ENCODE measurements at regions not wholly inside any gene's neighbourhood (a gene's known extent, or its start where the extent isn't known, plus 50 kb on each side); places are given as distances from the start of the nearest gene placed in this dataset.

- no peak for DNase-seq
- Histone ChIP-seq H3K9me3 (no peaks in the 10 kb centered on the region), H3K36me3 (no peaks in the 10 kb centered on the region), H3K4me1 (no peaks in the 10 kb centered on the region), H3K4me3 (no peak overlapping the region), H3K27me3 (no peaks in the 10 kb centered on the region), H3K27ac (no peak overlapping the region)
- TF ChIP-seq CTCF (IDR thresholded peaks at IDR 0.05) (no peak), POLR2A (IDR thresholded peaks at IDR 0.05) (no peak)
- intact Hi-C loops (cut with DNase I) = no loop called here
- 83% methylated on average over 1 of the region's 1 CpG for WGBS (ENCODE audit: insufficient coverage, low coverage, low lambda C conversion rate, missing lambda C conversion rate)
- no peak for ATAC-seq
Measured at GRCh38 chr5:62686692-62687091, 108.1 kb downstream of the LRRC70 start.

GRCh38 chr5:62685221-62685620 is 106.6 kb downstream of the LRRC70 start:
- no peak for DNase-seq
- intact Hi-C loops (cut with DNase I) = no loop called here

GRCh38 chr5:62684310-62684709 is 105.7 kb downstream of the LRRC70 start:
- Histone ChIP-seq H3K4me1 (no peaks in the 10 kb centered on the region), H3K9me3 (no peaks in the 10 kb centered on the region), H3K4me3 (no peak overlapping the region), H3K27me3 (no peaks in the 10 kb centered on the region), H3K27ac (no peak overlapping the region), H3K36me3 (no peaks in the 10 kb centered on the region)
- no peak for ATAC-seq
- intact Hi-C loops (cut with DNase I) = no loop called here
- no peak for DNase-seq
- WGBS (ENCODE audit: insufficient coverage, low coverage, low lambda C conversion rate, missing lambda C conversion rate) = 90% methylated on average over 1 of the region's 1 CpG
- TF ChIP-seq POLR2A (IDR thresholded peaks at IDR 0.05) (no peak), CTCF (IDR thresholded peaks at IDR 0.05) (no peak)

More at GRCh38 chr5:62685221-62685620, 106.6 kb downstream of the LRRC70 start:
- no peak overlapping the region for H3K4me3 ChIP-seq
- no peaks in the 10 kb centered on the region for H3K4me1 ChIP-seq
- H3K9me3 ChIP-seq = no peaks in the 10 kb centered on the region
- no peak overlapping the region for H3K27ac ChIP-seq
- TF ChIP-seq CTCF (IDR thresholded peaks at IDR 0.05) (no peak), POLR2A (IDR thresholded peaks at IDR 0.05) (no peak)
- H3K27me3 ChIP-seq = no peaks in the 10 kb centered on the region
- H3K36me3 ChIP-seq = no peaks in the 10 kb centered on the region
- ATAC-seq = no peak

DNA sequence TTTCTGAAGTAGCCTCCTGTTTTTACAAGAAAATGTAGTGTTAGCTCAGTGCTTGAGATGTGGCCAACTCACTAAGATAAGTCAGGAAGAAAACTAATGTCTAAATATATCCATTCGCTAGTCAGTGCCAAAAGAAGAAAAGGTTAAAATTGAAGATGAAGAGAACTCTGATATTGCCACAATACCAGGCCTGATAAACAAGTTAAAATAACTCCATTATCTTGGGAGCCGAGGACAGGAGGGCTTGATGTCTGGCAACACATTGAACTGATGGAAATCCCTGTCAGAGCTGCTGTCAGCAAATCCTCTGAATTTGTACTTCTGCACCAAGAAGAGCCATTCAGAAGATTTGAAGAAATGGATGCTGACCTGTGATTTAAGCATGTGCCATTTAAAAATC is 103.4 kb downstream of the LRRC70 start:
- H3K9me3 ChIP-seq = no peaks in the 10 kb centered on the region
- 27% methylated on average over 2 of the region's 2 CpGs for WGBS (ENCODE audit: insufficient coverage, low coverage, low lambda C conversion rate, missing lambda C conversion rate)
- no peak for DNase-seq
- intact Hi-C loops (cut with DNase I) = no loop called here
- TF ChIP-seq CTCF (IDR thresholded peaks at IDR 0.05) (no peak), POLR2A (IDR thresholded peaks at IDR 0.05) (no peak)
- no peaks in the 10 kb centered on the region for H3K36me3 ChIP-seq
- no peak for ATAC-seq
- no peak overlapping the region for H3K27ac ChIP-seq
- H3K4me1 ChIP-seq = no peaks in the 10 kb centered on the region
- no peak overlapping the region for H3K4me3 ChIP-seq
- H3K27me3 ChIP-seq = no peaks in the 10 kb centered on the region

DNA sequence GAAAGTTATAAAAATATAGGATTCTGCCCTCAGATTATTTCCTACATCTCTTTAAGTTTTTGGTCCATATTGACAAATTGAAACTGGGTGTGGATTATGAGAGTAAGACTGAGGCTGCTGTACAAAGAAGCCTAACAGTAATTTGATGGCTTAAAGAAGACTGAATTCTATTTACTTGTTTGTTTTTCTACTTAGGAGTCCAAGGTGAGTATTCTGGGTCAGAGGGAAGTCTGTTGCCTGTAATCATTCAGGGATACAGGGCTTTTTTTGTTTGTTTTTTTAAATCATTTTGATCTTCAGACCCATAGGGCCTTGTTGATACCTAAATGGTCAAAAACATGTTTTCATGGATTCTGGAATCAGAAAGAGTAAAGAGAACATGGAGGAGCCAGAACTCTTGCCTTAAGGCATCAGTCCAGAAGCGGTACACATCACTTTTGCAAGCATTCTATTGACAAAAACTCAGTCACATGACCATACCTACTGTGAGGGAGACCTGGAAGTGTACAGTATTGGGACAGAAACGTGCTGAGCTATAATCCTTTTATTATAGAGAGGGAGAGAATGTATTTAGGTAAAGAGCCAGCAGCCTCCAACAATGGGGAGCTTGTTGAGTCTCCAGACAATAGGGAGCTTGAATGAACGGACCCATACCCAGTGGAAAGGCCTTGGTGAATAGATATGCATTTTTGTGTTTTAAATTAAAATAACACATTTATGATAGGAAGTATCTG is 102.7 kb downstream of the LRRC70 start:
- no peak for ATAC-seq
- WGBS (ENCODE audit: insufficient coverage, low coverage, low lambda C conversion rate, missing lambda C conversion rate) = 39% methylated on average over 3 of the region's 3 CpGs
- TF ChIP-seq POLR2A (IDR thresholded peaks at IDR 0.05) = no peak
- TF ChIP-seq CTCF (IDR thresholded peaks at IDR 0.05) = no peak

More for the DNA sequence above, 102.7 kb downstream of the LRRC70 start:
- Histone ChIP-seq H3K36me3 (no peaks in the 10 kb centered on the region), H3K9me3 (no peaks in the 10 kb centered on the region), H3K27me3 (no peaks in the 10 kb centered on the region), H3K4me1 (no peaks in the 10 kb centered on the region), H3K27ac (no peak overlapping the region), H3K4me3 (no peak overlapping the region)
- intact Hi-C loops (cut with DNase I) = no loop called here
- no peak for DNase-seq
